Brain pericyte (primary cell): ENCODE measurements at regions not wholly inside any gene's neighbourhood (a gene's known extent, or its start where the extent isn't known, plus 50 kb on each side); places are given as distances from the start of the nearest gene placed in this dataset.
"Not testable (repeated sequence)": the region's sequence is repeated elsewhere in the genome, so short reads cannot be mapped to it uniquely, and the experiment has no call there.

Experiments
- DNase-seq: peaks from one replicate; pipeline ENCODE4 v3.0.0-alpha.2; 2012; ENCODE audit warnings: low read depth, low spot score

- no peak for DNase-seq
Observed at GRCh38 chr3:116512281-116512680, 67.0 kb upstream of the LSAMP start.

DNA sequence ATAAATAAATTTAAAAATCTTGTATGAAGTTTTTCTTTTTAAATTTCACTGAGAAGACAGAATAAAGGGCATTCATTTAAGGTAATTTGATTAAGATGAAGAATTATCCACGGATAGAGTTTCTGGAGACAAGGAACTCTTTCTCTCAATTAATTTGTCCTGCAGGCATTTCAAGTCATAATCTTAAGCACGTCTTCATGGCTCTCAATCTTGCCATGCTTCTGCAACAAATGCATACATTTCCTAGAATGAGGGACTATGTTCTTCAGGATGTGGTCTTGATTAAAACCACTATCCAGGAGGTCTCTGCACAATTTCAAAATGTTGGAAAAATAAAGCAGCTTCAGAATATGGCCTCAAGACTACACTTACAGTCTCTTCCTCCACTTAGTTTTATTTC, 67.6 kb upstream of the LSAMP start:
- no peak for DNase-seq

DNA sequence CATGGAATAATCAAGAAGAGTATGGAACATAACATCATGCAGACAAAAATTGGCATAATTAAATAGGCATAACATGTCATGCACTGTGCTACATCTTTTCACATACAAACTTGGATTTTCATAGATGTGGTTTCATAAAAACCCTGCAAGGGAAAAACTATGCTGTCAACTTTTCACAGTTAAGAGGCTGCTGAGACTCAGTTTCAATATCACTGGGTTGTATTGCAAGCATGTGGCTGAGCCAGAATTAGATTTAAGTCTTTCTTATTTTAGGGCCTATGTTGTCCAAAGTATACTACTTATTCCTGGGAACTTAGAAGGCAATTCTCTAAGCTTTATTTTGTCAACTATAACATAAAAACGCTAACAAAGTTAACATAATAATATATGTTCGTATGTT, 70.7 kb upstream of the LSAMP start:
- no peak for DNase-seq

DNA sequence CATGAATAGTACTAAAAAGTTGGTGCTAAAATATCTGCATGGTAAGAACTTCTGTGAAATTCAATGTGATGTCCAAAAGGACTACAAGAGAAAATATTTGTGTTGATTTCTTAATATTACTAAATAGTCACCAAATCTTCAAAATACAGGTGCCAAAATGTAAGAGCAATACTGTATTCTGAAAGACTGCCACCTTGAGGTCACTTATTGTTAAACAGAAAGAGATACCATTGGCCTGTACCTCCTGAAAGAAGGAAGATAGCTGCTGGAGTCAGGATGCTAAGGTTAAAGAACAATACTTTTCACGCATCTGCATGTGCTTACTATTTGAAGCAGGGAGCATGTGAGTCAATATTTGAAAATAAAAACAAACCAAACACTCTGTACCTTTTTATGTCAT, 72.0 kb upstream of the LSAMP start:
- DNase-seq: no peak

- not testable (repeated sequence) for DNase-seq
Observed at GRCh38 chr3:116519101-116519500, 73.8 kb upstream of the LSAMP start.

GRCh38 chr3:116519823-116520222, 74.5 kb upstream of the LSAMP start:
- not testable (repeated sequence) for DNase-seq

DNA sequence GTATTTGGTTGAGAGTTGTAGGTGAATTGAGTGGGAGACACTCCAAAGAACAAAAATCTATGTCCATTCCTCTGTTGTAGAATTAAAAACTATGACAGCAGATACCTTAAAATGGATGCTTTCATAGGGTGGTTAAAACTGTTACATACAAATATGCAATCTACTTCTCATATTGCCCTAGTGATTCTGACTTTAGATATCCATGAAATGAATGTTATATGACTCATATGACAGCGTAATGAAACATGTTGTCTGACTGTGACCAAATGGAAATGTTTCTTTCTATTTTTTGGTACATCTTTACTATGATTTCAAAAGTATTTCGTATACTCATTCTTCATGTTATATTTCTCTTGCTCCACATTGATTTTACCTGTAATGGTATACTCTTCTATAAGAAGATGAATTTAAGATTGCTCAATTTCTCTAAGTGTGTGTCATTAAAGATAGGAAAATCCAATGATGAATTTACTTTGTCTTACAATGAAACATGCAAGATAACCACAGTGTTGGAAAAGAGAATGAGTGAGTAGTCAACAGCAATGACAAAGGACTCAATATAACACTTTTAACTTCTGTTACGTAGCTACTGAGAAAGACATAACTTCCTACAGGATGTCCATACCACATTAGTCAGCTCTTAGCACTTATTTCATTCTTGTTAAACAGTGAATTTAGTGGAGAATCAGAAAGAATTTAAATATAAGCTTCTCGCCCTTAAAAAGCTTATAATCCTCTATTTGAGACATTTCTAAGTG, 79.3 kb upstream of the LSAMP start:
- no peak for DNase-seq

- DNase-seq: no peak
Observed at GRCh38 chr3:116552246-116552645, 107.0 kb upstream of the LSAMP start.

DNA sequence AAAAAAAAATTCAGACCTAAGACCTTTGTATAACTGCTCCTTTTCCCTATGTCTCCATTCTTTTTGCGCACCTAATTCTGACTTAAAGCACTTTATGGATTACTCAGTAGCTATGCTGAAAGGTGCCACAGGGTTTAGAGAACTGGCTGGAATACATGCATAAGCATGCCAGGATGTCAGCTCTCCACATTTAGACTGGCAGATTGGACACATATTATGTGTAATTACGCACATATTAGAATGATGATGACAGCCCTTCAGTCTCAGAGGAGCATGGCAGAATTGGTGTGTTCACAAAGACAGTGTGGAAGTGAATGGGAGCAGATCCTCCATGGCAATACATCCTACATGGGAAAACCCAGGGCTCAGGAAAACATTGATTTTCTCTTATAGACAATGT, 108.1 kb upstream of the LSAMP start:
- DNase-seq: no peak

GRCh38 chr3:116561529-116561928, 116.2 kb upstream of the LSAMP start:
- no peak for DNase-seq

DNA sequence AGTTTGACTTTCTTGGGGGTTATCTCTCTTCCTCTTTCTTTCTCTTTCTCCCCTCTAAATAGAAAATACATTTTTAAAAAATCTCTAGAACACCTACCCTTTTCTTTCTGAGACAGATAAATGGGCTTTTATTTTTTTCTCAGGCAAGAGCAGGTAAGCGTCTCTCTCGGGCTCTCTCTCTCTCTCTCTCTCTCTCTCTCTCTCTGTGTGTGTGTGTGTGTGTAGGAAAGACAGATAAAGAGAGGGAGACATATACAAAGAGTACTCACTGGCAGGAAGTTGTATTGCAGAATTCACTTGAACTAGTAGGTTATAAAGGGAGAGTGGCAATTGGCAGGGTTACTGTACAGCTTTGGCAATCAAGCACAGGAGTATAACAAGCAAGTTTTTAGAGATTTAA, 118.1 kb upstream of the LSAMP start:
- DNase-seq: no peak

DNA sequence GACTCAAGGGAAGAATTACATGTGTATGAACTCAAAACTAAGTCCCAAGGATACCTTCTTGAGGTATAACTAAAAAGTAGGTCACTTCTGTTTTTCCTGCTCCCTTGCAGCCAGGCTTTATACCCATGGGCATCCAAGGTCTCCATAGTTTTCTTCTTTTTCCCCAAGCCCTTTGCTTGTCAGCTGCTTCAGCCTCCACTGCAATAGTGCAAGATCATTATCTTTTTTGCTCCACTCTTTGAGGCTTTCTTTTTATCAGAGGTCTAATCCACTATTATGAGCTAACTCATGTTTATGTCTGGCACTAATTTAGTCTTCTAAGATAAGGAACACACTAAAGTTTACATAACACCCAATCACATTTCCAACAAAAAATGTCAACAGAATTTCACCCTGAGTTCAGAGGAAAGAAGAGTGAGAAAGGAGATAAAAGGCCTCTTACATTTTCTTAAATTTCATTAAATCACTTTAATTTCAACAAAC, 121.2 kb upstream of the LSAMP start:
- DNase-seq: no peak

GRCh38 chr3:116569611-116570010, 124.3 kb upstream of the LSAMP start:
- no peak for DNase-seq

DNA sequence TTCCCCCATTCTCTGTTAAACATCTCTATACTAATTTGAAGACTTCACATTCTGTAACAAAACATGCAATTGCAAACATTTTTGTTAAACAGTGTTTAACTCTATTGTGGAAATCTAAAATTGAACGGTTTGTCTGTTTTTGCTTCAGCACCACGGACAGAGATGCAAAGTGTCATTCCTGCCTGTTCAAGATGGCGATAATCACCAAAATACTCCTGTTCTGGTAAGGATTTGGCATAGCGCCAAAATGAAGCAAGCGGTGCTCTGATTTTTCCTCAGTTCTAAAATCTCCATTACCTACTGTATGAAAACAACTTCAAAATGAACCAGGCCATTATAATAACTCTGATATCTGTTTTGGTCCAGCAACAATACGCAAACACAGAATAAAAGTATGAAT, 129.7 kb upstream of the TUSC7 start:
- peak; percentile 3 for DNase-seq

GRCh38 chr3:116586285-116586944, 123.2 kb upstream of the TUSC7 start:
- no peak for DNase-seq

- no peak for DNase-seq
Observed at GRCh38 chr3:116591236-116591635, 118.3 kb upstream of the TUSC7 start.

DNA sequence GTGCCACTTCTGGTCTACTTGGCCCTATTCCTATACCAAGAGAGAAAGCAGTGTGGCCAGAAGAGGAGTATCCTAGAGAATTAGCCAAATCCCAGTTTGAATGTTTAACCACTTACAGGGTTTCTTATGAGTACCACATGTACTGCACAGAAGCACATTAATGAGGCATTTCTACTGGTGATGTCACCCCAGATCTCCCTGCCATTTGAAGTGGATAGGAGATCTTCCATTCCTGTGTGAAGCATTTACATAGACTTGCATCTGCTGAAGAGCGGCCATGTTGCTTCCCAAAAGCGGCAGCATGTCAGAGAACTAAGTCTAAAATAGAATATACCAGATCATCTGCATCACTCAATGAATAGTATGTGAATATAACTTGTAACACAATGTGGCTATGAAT, 108.4 kb upstream of the TUSC7 start:
- DNase-seq: no peak

- no peak for DNase-seq
Observed at GRCh38 chr3:116607205-116607604, 102.4 kb upstream of the TUSC7 start.

DNA sequence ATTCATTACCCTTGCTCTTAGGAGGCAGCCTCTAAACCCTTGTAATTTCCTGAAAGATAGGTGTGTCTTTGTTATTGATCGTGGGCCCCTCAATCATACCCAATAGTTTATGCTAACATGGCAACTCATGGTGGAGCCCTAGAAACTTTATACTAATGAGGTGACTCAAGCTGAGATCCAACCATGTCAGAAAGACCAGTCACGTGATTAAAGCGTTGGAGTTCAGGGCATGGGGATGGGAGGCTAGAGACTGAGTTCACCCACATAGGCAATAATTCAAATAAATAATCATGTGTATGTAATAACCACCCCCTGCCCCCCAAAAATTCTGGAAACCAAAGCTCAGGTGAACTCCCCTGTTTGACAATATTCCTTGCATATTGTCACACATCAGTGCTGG, 99.5 kb upstream of the TUSC7 start:
- no peak for DNase-seq

DNA sequence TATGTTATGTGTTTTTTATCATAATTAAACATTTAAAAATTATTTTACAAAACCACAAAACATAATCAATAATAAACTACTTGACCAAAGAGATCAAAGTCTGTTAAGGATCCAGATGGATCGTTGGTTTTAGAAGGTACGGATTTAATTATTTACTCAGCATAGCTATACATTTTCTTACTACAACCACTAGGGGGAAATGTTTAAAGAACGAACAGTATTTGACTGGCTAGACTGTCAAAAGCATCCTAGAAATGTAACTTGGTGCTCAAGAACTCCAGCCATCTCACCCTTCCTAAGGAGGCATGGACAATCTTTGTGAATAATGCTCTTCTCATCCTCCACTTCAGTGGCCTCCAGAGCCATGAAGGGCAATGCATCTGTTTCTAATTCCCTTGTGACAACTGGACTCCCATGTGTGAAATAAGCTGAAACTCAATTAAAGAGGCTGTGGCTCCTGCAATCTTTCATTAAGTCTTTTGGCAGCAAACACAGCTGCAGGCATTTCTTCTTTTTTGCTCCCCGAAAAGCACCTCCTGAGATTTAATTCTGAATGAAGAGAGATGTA, 94.7 kb upstream of the TUSC7 start:
- no peak for DNase-seq

DNA sequence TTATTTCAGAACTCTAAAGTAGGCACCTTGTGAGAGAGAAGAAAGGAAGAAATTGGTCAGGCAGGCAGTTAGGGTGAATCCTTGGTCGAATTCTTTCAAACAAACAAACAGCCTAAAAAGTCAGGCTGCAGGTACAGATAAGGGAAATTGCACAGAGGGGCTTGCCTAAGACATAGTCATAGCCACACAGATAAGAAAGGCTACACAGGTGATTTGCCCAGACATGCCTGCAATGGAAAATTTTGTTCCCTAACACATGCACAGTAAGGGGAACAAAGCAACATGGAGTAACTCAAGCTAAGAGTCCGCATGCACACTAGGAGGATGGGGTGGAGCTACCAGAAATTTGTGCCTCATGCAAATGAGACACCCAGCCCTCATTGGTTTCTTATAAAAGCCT, 91.4 kb upstream of the TUSC7 start:
- no peak for DNase-seq

DNA sequence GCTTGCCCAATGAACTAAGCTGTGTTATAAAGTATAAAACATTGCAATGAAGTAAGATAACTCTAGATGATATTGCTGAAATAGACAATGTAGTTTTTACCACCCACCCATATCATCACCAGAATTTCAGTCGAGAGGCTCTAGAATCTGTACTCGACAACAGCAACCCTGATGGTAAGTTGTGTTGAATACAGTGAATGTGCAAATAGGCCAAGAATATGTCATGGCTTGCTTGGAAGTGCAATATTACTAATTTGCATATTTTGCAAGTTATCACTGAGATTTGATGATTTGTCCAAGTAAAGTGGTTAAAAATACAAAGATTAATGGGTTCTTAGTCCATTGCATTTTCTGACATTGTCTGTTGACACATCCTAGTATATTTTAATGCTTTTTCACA, 90.6 kb upstream of the TUSC7 start:
- no peak for DNase-seq

DNA sequence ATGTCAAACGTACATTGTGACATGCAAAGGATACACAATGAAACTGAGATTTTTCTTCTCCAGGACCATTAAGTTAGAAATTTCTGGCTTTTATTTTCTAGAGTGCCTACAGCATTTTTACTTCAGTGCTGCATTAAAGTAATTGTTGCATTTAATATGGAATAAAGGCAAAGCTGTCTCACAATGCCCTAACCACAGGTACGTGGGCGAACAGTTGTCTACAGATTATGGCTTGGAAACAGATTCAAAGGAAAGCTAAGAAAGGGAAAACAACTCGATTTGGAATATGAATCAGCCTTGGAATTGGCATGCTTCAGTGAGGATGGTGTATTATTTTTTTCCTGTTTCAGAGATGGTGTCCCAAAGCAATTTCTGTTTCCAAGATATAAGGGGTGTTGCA, 79.1 kb upstream of the TUSC7 start:
- no peak for DNase-seq
